GM12878 (cell line): ENCODE measurements at regions not wholly inside any gene's neighbourhood (a gene's known extent, or its start where the extent isn't known, plus 50 kb on each side); places are given as distances from the start of the nearest gene placed in this dataset.

Source experiments
- BMI1 ChIP-seq: fragments of 450-650 bp; IDR thresholded peaks from 2 replicates; pipeline ENCODE4 v1.6.1; 2016; ENCODE audit warnings: mild to moderate bottlenecking, moderate library complexity, borderline replicate concordance
- CUX1 ChIP-seq: IDR thresholded peaks from 2 replicates; pipeline ENCODE4 v1.6.1; 2012; ENCODE audit warnings: improper control_type of control experiment, low read depth, low read length; ENCODE audit not compliant: insufficient replicate concordance
- E4F1 ChIP-seq: fragments of 450-650 bp; IDR thresholded peaks from 2 replicates; pipeline ENCODE4 v1.6.1; 2018; ENCODE audit warnings: borderline replicate concordance, mild to moderate bottlenecking; ENCODE audit not compliant: partially characterized antibody
- FOXM1 ChIP-seq: IDR thresholded peaks from 2 replicates; pipeline ENCODE4 v1.6.1; 2012; ENCODE audit warnings: low read depth, mild to moderate bottlenecking, inconsistent platforms, low read length, moderate library complexity
- KLF5 ChIP-seq: fragments of 450-650 bp; IDR thresholded peaks from 2 replicates; pipeline ENCODE4 v1.6.1; 2014; ENCODE audit warnings: mild to moderate bottlenecking; ENCODE audit not compliant: partially characterized antibody
- MYC ChIP-seq: IDR thresholded peaks from 2 replicates; pipeline ENCODE4 v1.6.1; 2011; ENCODE audit warnings: mild to moderate bottlenecking, low read length, moderate library complexity, inconsistent platforms; ENCODE audit not compliant: insufficient read depth, insufficient replicate concordance, insufficient read length, severe bottlenecking
- PBX3 ChIP-seq: IDR thresholded peaks from 2 replicates; pipeline ENCODE4 v1.6.1; 2011; ENCODE audit warnings: mild to moderate bottlenecking, low read depth, low read length, moderate library complexity; ENCODE audit not compliant: insufficient replicate concordance
- RUNX3 ChIP-seq: IDR thresholded peaks from 2 replicates; pipeline ENCODE4 v1.6.1; 2012; ENCODE audit warnings: low read length, inconsistent platforms
- STAT1 ChIP-seq: fragments of 450-650 bp; conservative IDR thresholded peaks from 2 replicates; pipeline ENCODE4 v1.6.1; 2014; ENCODE audit warnings: antibody characterized with exemption, mild to moderate bottlenecking
- ZBTB4 ChIP-seq: fragments of 450-650 bp; formaldehyde crosslinking; IDR thresholded peaks from 2 replicates; pipeline ENCODE4 v1.4.0; 2022; ENCODE audit warnings: mild to moderate bottlenecking, moderate library complexity
- ZNF274 ChIP-seq: IDR thresholded peaks from one replicate; pipeline ENCODE4 v1.8.0; 2011; ENCODE audit not compliant: insufficient read length, insufficient read depth

GRCh38 chr3:46095307-46095706, 68.0 kb upstream of the XCR1 start (continued):
- TF ChIP-seq CUX1 (no peak), E4F1 (no peak), BMI1 (peak; percentile 75), KLF5 (no peak), MYC (no peak), STAT1 (no peak), FOXM1 (peak; percentile 77; the same call in 1 of the 2 replicates), PBX3 (no peak), ZBTB4 (CRISPR knock-in tag) (no peak), ZNF274 (no peak), RUNX3 (peak; percentile 89)
